ENCODE measurements at regions not wholly inside any gene's neighbourhood (a gene's known extent, or its start where the extent isn't known, plus 50 kb on each side); places are given as distances from the start of the nearest gene placed in this dataset.
A peak's percentile ranks its signal among the peaks of the same experiment; 100 is the strongest.

- ChIA-PET CTCF (no interaction called here), POLR2A (no interaction called here)
- TF ChIP-seq L3MBTL2 (conservative IDR thresholded peaks at IDR 0.05) (no peak), PKNOX1 (IDR thresholded peaks at IDR 0.05) (peak; percentile 58), BHLHE40 (IDR thresholded peaks at IDR 0.05; ENCODE audit: borderline replicate concordance) (no peak)
- DNase-seq (ENCODE audit: extremely low spot score), result no peak
Measured at GRCh38 chr5:104375345-104375744, 812.8 kb upstream of the NUDT12 start.

- POLR2A ChIA-PET, result no interaction called here
- TF ChIP-seq CTBP1 (IDR thresholded peaks at IDR 0.05; ENCODE audit: borderline replicate concordance), result no peak
- no peak for TF ChIP-seq TARDBP (IDR thresholded peaks at IDR 0.05)
- no peak for TF ChIP-seq ELF4 (IDR thresholded peaks at IDR 0.05)
- TF ChIP-seq BHLHE40 (IDR thresholded peaks at IDR 0.05; ENCODE audit: borderline replicate concordance), result no peak
- no peak for TF ChIP-seq FOXM1 (IDR thresholded peaks at IDR 0.05; ENCODE audit: borderline replicate concordance)
- TF ChIP-seq FOXA1 (IDR thresholded peaks at IDR 0.05), result no peak
- TF ChIP-seq NFRKB (IDR thresholded peaks at IDR 0.05), result no peak
- no peak for TF ChIP-seq HDGF (IDR thresholded peaks at IDR 0.05; ENCODE audit: borderline replicate concordance)
- no peak for TF ChIP-seq SP1 (IDR thresholded peaks at IDR 0.05)
- TF ChIP-seq ARNT (IDR thresholded peaks at IDR 0.05), result no peak
- no peak for TF ChIP-seq LEF1 (IDR thresholded peaks at IDR 0.05; ENCODE audit: borderline replicate concordance)
- CTCF ChIA-PET, result no interaction called here
- no peak for DNase-seq (ENCODE audit: extremely low spot score)
Measured at GRCh38 chr5:104372796-104373195, 810.2 kb upstream of the NUDT12 start.

- TF ChIP-seq BHLHE40 (IDR thresholded peaks at IDR 0.05; ENCODE audit: borderline replicate concordance), result no peak
- TF ChIP-seq PKNOX1 (IDR thresholded peaks at IDR 0.05), result no peak
- TF ChIP-seq FOXK2 (IDR thresholded peaks at IDR 0.05), result no peak
- TF ChIP-seq ARNT (IDR thresholded peaks at IDR 0.05), result no peak
- no peak for TF ChIP-seq ZNF384 (IDR thresholded peaks at IDR 0.05)
- no peak for TF ChIP-seq HDGF (IDR thresholded peaks at IDR 0.05; ENCODE audit: borderline replicate concordance)
- no peak for TF ChIP-seq CTBP1 (IDR thresholded peaks at IDR 0.05; ENCODE audit: borderline replicate concordance)
- TF ChIP-seq SUZ12 (IDR thresholded peaks at IDR 0.05), result no peak
- no peak for TF ChIP-seq FOXA1 (IDR thresholded peaks at IDR 0.05)
- no peak for TF ChIP-seq SP1 (IDR thresholded peaks at IDR 0.05)
- TF ChIP-seq NFRKB (IDR thresholded peaks at IDR 0.05), result no peak
- TF ChIP-seq L3MBTL2 (conservative IDR thresholded peaks at IDR 0.05), result no peak
- no peak for TF ChIP-seq ELF4 (IDR thresholded peaks at IDR 0.05)
- TF ChIP-seq FOXM1 (IDR thresholded peaks at IDR 0.05; ENCODE audit: borderline replicate concordance), result no peak
- TF ChIP-seq LEF1 (IDR thresholded peaks at IDR 0.05; ENCODE audit: borderline replicate concordance), result no peak
- POLR2A ChIA-PET, result no interaction called here
- DNase-seq (ENCODE audit: extremely low spot score), result no peak
- CTCF ChIA-PET, result no interaction called here
Measured at GRCh38 chr5:104372376-104372775, 809.8 kb upstream of the NUDT12 start.

GRCh38 chr5:104370523-104370922, 807.9 kb upstream of the NUDT12 start:
- ChIA-PET POLR2A (no interaction called here), CTCF (no interaction called here)
- no peak for DNase-seq (ENCODE audit: extremely low spot score)

GRCh38 chr5:104367978-104368377, 805.4 kb upstream of the NUDT12 start:
- no peak for DNase-seq (ENCODE audit: extremely low spot score)
- TF ChIP-seq NFRKB (IDR thresholded peaks at IDR 0.05) (no peak), SUZ12 (IDR thresholded peaks at IDR 0.05) (no peak)
- POLR2A ChIA-PET, result no interaction called here
- CTCF ChIA-PET, result no interaction called here

More at GRCh38 chr5:104370523-104370922, 807.9 kb upstream of the NUDT12 start:
- TF ChIP-seq SP1 (IDR thresholded peaks at IDR 0.05) (no peak), ZNF384 (IDR thresholded peaks at IDR 0.05) (no peak), ELF4 (IDR thresholded peaks at IDR 0.05) (no peak), ARNT (IDR thresholded peaks at IDR 0.05) (no peak), NFRKB (IDR thresholded peaks at IDR 0.05) (no peak), LEF1 (IDR thresholded peaks at IDR 0.05; ENCODE audit: borderline replicate concordance) (no peak), FOXK2 (IDR thresholded peaks at IDR 0.05) (no peak), FOXA1 (IDR thresholded peaks at IDR 0.05) (no peak), SUZ12 (IDR thresholded peaks at IDR 0.05) (no peak), CTBP1 (IDR thresholded peaks at IDR 0.05; ENCODE audit: borderline replicate concordance) (no peak), TARDBP (IDR thresholded peaks at IDR 0.05) (no peak), BHLHE40 (IDR thresholded peaks at IDR 0.05; ENCODE audit: borderline replicate concordance) (no peak), HDGF (IDR thresholded peaks at IDR 0.05; ENCODE audit: borderline replicate concordance) (no peak), FOXM1 (IDR thresholded peaks at IDR 0.05; ENCODE audit: borderline replicate concordance) (no peak), L3MBTL2 (conservative IDR thresholded peaks at IDR 0.05) (no peak), PKNOX1 (IDR thresholded peaks at IDR 0.05) (no peak)

GRCh38 chr5:104363567-104363966, 801.0 kb upstream of the NUDT12 start:
- POLR2A ChIA-PET, result no interaction called here
- CTCF ChIA-PET, result no interaction called here
- no peak for DNase-seq (ENCODE audit: extremely low spot score)
- TF ChIP-seq NFRKB (IDR thresholded peaks at IDR 0.05) (no peak), L3MBTL2 (conservative IDR thresholded peaks at IDR 0.05) (no peak), ELF4 (IDR thresholded peaks at IDR 0.05) (no peak), ARNT (IDR thresholded peaks at IDR 0.05) (no peak), SP1 (IDR thresholded peaks at IDR 0.05) (no peak), BHLHE40 (IDR thresholded peaks at IDR 0.05; ENCODE audit: borderline replicate concordance) (no peak), SUZ12 (IDR thresholded peaks at IDR 0.05) (no peak), CTBP1 (IDR thresholded peaks at IDR 0.05; ENCODE audit: borderline replicate concordance) (no peak), TARDBP (IDR thresholded peaks at IDR 0.05) (no peak), HDGF (IDR thresholded peaks at IDR 0.05; ENCODE audit: borderline replicate concordance) (no peak), FOXM1 (IDR thresholded peaks at IDR 0.05; ENCODE audit: borderline replicate concordance) (no peak)

All from HEK293T (cell line).